ENCODE measurements at regions not wholly inside any gene's neighbourhood (a gene's known extent, or its start where the extent isn't known, plus 50 kb on each side); places are given as distances from the start of the nearest gene placed in this dataset.

DNA sequence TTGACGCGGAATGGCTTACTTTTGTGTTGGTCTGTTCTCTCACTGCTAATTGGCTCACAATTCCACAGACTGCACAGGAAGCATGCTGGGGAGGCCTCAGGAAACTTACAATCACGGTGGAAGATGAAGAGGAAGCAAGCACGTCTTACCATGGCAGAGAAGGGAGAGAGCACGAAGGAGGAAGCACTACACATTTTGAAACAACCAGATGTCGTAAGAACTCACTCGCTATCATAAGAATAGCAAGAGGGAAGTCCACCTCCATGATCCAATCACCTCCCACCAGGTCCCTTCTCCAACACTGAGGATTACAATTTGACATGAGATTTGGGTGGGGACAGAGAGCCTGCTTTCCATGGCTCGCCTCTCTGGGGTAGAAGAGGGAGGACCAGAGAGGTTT is 106.2 kb downstream of the KCNF1 start:
- intact Hi-C loops (cut with micrococcal nuclease) = no loop called here
- WGBS (ENCODE audit: insufficient coverage) = 0% methylated on average over 2 of the region's 8 CpGs
- H3K4me3 Mint-ChIP-seq = no peak overlapping the region

DNA sequence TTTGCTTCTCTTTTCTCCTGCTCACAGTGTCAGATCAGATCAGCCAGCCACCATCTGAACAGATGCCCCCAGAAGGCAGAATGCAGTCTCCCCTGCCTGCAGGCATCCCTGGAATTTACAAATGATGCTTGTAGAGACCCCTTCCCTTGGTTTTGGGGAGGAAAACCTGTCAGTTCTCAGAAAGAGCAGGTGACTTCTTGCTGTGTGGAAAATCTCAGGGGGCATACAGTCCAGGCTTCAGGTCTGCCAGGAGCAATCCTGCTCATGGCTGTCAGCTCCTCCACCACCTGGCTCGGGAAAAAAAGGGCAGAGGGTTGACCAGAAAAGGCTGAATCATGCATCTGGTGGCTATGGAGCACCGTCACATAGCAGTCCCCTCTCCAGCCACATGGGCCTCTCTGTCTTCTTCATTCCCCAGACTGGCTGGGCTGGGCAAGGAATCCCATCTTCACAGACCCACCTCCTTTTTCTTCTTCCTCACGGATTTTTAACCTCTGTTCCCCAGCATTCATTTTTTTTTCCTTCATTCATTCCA is 107.0 kb downstream of the KCNF1 start:
- Histone ChIP-seq H3K27ac (ENCODE audit: low read depth in 1 of 2, low read length in 2 of 2) (no peak overlapping the region), H3K4me3 (replicated peaks in 1 of 3; ENCODE audit: low read depth in 2 of 3, low read length in 3 of 3) (no peak overlapping the region), H3K9ac (ENCODE audit: insufficient read depth, low read length, poor library complexity, severe bottlenecking) (no peak overlapping the region), H3K36me3 (replicated peaks in 1 of 2; ENCODE audit: control insufficient read depth in 1 of 2, insufficient read depth in 2 of 2, low read length in 2 of 2) (no peaks in the 10 kb centered on the region), H4K20me1 (ENCODE audit: insufficient read depth, low read length) (no peaks in the 10 kb centered on the region), H3K4me1 (ENCODE audit: control insufficient read depth in 1 of 2, insufficient read depth in 2 of 2, low read length in 2 of 2) (no peaks in the 10 kb centered on the region), H3K9me3 (replicated peaks in 1 of 2; ENCODE audit: control insufficient read depth in 1 of 2, insufficient read depth in 1 of 2, low read length in 2 of 2) (peaks cover 25 to 34% of the 10 kb centered on the region in 2 donors), H3K27me3 (ENCODE audit: control insufficient read depth in 2 of 2, insufficient read depth in 2 of 2, low read length in 2 of 2) (no peaks in the 10 kb centered on the region), H2AFZ (ENCODE audit: insufficient read depth, low read depth, low read length, poor library complexity, severe bottlenecking) (no peak overlapping the region), H3K4me2 (replicated peaks; ENCODE audit: extremely low read depth, low read length, poor library complexity, severe bottlenecking) (no peak overlapping the region), H3K79me2 (ENCODE audit: insufficient read depth, low read length) (no peaks in the 10 kb centered on the region)
- H3K9me3 Mint-ChIP-seq = peaks cover 12 to 38% (median 24%) of the 10 kb centered on the region in 7 donors
- H3K27ac Mint-ChIP-seq = no peak overlapping the region
- H3K4me1 Mint-ChIP-seq = peaks cover 5% of the 10 kb centered on the region
- WGBS (ENCODE audit: insufficient coverage) = 84% methylated on average over 2 of the region's 3 CpGs
- H3K27me3 Mint-ChIP-seq (ENCODE audit: low read depth in 3 of 3) = peaks cover 2 to 12% (median 11%) of the 10 kb centered on the region in 3 donors
- H3K4me3 Mint-ChIP-seq = no peak overlapping the region
- intact Hi-C loops (cut with micrococcal nuclease) = no loop called here
- no peaks in the 10 kb centered on the region for H3K36me3 Mint-ChIP-seq
- no peak for DNase-seq
- TF ChIP-seq, protein P1, sequence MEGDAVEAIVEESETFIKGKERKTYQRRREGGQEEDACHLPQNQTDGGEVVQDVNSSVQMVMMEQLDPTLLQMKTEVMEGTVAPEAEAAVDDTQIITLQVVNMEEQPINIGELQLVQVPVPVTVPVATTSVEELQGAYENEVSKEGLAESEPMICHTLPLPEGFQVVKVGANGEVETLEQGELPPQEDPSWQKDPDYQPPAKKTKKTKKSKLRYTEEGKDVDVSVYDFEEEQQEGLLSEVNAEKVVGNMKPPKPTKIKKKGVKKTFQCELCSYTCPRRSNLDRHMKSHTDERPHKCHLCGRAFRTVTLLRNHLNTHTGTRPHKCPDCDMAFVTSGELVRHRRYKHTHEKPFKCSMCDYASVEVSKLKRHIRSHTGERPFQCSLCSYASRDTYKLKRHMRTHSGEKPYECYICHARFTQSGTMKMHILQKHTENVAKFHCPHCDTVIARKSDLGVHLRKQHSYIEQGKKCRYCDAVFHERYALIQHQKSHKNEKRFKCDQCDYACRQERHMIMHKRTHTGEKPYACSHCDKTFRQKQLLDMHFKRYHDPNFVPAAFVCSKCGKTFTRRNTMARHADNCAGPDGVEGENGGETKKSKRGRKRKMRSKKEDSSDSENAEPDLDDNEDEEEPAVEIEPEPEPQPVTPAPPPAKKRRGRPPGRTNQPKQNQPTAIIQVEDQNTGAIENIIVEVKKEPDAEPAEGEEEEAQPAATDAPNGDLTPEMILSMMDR (IDR thresholded peaks at IDR 0.05) = no peak

More for the DNA sequence above, 106.2 kb downstream of the KCNF1 start:
- H3K36me3 Mint-ChIP-seq = no peaks in the 10 kb centered on the region
- TF ChIP-seq, protein P1 (IDR thresholded peaks at IDR 0.05) = no peak
- peaks cover 5% of the 10 kb centered on the region for H3K4me1 Mint-ChIP-seq
- Histone ChIP-seq H4K20me1 (ENCODE audit: insufficient read depth, low read length) (no peaks in the 10 kb centered on the region), H3K9me3 (replicated peaks in 1 of 2; ENCODE audit: control insufficient read depth in 1 of 2, insufficient read depth in 1 of 2, low read length in 2 of 2) (peaks cover 25 to 40% of the 10 kb centered on the region in 2 donors), H3K36me3 (replicated peaks in 1 of 2; ENCODE audit: control insufficient read depth in 1 of 2, insufficient read depth in 2 of 2, low read length in 2 of 2) (no peaks in the 10 kb centered on the region), H3K27me3 (ENCODE audit: control insufficient read depth in 2 of 2, insufficient read depth in 2 of 2, low read length in 2 of 2) (no peaks in the 10 kb centered on the region), H3K4me3 (replicated peaks in 1 of 3; ENCODE audit: low read depth in 2 of 3, low read length in 3 of 3) (no peak overlapping the region), H3K9ac (ENCODE audit: insufficient read depth, low read length, poor library complexity, severe bottlenecking) (no peak overlapping the region), H2AFZ (ENCODE audit: insufficient read depth, low read depth, low read length, poor library complexity, severe bottlenecking) (no peak overlapping the region), H3K27ac (ENCODE audit: low read depth in 1 of 2, low read length in 2 of 2) (no peak overlapping the region), H3K4me2 (replicated peaks; ENCODE audit: extremely low read depth, low read length, poor library complexity, severe bottlenecking) (no peak overlapping the region), H3K79me2 (ENCODE audit: insufficient read depth, low read length) (no peaks in the 10 kb centered on the region), H3K4me1 (ENCODE audit: control insufficient read depth in 1 of 2, insufficient read depth in 2 of 2, low read length in 2 of 2) (no peaks in the 10 kb centered on the region)
- peaks cover 12 to 39% (median 29%) of the 10 kb centered on the region in 7 donors for H3K9me3 Mint-ChIP-seq
- H3K27ac Mint-ChIP-seq = peak overlapping the region in 1 of 7 donors; percentile 52
- no peak for DNase-seq
- peaks cover 2 to 13% (median 11%) of the 10 kb centered on the region in 3 donors for H3K27me3 Mint-ChIP-seq (ENCODE audit: low read depth in 3 of 3)

Data from CD14-positive monocyte (primary cell).